A549 (cell line): ENCODE measurements at regions not wholly inside any gene's neighbourhood (a gene's known extent, or its start where the extent isn't known, plus 50 kb on each side); places are given as distances from the start of the nearest gene placed in this dataset.

Experiments
- ATAC-seq, 2 experiments: fragments of 200-7000 bp in 1 of 2; fragments of >200 bp in 1 of 2; cut with Nextera tagmentation in 1 of 2; cut with Tn5 transposase in 1 of 2; 3 replicates each; pipeline versions ENCODE4 v1.8.0 to v1.9.1; 2018 to 2020; ENCODE audit warnings: mild to moderate bottlenecking in 1 of 2, moderate library complexity in 1 of 2
- CTCF ChIA-PET: fragments of 300-600 bp; sonication (Branson Sonifier 250); formaldehyde crosslinking; extraction: SDS; loops from one replicate; lab custom pipeline; 2021; ENCODE audit warnings: antibody characterized with exemption, inconsistent platforms; lab: Yijun Ruan, JAX
- POLR2A ChIA-PET: fragments of 350-600 bp; formaldehyde crosslinking; extraction: SDS; loops from one replicate; lab custom pipeline; 2021; ENCODE audit warnings: antibody characterized with exemption, inconsistent platforms; lab: Yijun Ruan, JAX
- DNase-seq, 2 experiments: peaks; one replicate each; pipeline versions ENCODE4 v3.0.0 to v3.0.0-alpha.2; 2011 to 2016; ENCODE audit warnings: low read depth in 1 of 2, low spot score in 1 of 2
- FAIRE-seq: peaks from 2 replicates; lab custom pipeline; 2011; peaks lifted over from hg19 to GRCh38; lab: Jason Lieb, UNC
- H3K27ac ChIP-seq, 2 experiments: fragments of >200 bp; sonication (Bioruptor Twin); formaldehyde crosslinking; 3 replicates each; pipeline ENCODE4 v1.5.1; 2016 to 2017
- H3K4me1 ChIP-seq: fragments of >200 bp; sonication (Bioruptor Twin); formaldehyde crosslinking; 3 replicates; pipeline ENCODE4 v1.6.1; 2016
- H3K4me2 ChIP-seq: fragments of >200 bp; sonication (Bioruptor Twin); formaldehyde crosslinking; 3 replicates; pipeline ENCODE4 v1.6.1; 2016
- H3K4me3 ChIP-seq: fragments of >200 bp; sonication (Bioruptor Twin); formaldehyde crosslinking; 3 replicates; pipeline ENCODE4 v1.5.1; 2016
- H3K9me3 ChIP-seq: fragments of >200 bp; sonication (Bioruptor Twin); formaldehyde crosslinking; 3 replicates; pipeline ENCODE4 v1.6.1; 2016
- CBX2 ChIP-seq: fragments of 200-600 bp; sonication (generic); IDR thresholded peaks from 2 replicates; pipeline ENCODE4 v1.6.1; 2016; ENCODE audit warnings: low read depth, mild to moderate bottlenecking, borderline replicate concordance
- CTCF ChIP-seq: fragments of >200 bp; sonication (Bioruptor Twin); formaldehyde crosslinking; IDR thresholded peaks from 3 replicates; pipeline ENCODE4 v1.5.1; 2016
- ELK1 ChIP-seq: fragments of 150-350 bp; IDR thresholded peaks from 2 replicates; pipeline ENCODE4 v1.6.1; 2014; ENCODE audit warnings: low read depth, mild to moderate bottlenecking, low read length
- GATA3 ChIP-seq: IDR thresholded peaks from 2 replicates; pipeline ENCODE4 v1.6.1; 2012; ENCODE audit warnings: borderline replicate concordance
- JUNB ChIP-seq: fragments of >200 bp; sonication (Bioruptor Twin); formaldehyde crosslinking; IDR thresholded peaks from 2 replicates; pipeline ENCODE4 v1.6.1; 2016
- KDM1A ChIP-seq: fragments of 200-600 bp; sonication (generic); IDR thresholded peaks from 2 replicates; pipeline ENCODE4 v1.6.1; 2016; ENCODE audit warnings: low read depth, mild to moderate bottlenecking
- MAFK ChIP-seq: fragments of 450-650 bp; IDR thresholded peaks from 2 replicates; pipeline ENCODE4 v1.6.1; 2014; ENCODE audit not compliant: partially characterized antibody
- MAZ ChIP-seq: fragments of 150-350 bp; IDR thresholded peaks from 2 replicates; pipeline ENCODE4 v1.6.1; 2014; ENCODE audit warnings: antibody characterized with exemption, low read depth, low read length, borderline replicate concordance
- POLR2AphosphoS2 ChIP-seq: conservative IDR thresholded peaks from 2 replicates; pipeline ENCODE4 v1.6.1; 2012; ENCODE audit warnings: low read length, improper control_type of control experiment, inconsistent platforms
- REST ChIP-seq: fragments of 200-600 bp; sonication (generic); IDR thresholded peaks from 2 replicates; pipeline ENCODE4 v1.6.1; 2016; ENCODE audit warnings: antibody characterized with exemption, mild to moderate bottlenecking, moderate library complexity
- ZSCAN20 ChIP-seq: fragments of 250-450 bp; sonication (Bioruptor Pico); IDR thresholded peaks from 2 replicates; pipeline ENCODE4 v1.8.0; 2022; ENCODE audit warnings: mild to moderate bottlenecking, moderate library complexity
- WGBS: methylation state at CpG from one replicate; pipeline ENCODE4 v1.1.6; 2017; ENCODE audit errors: missing lambda C conversion rate; 5-methylcytosine and 5-hydroxymethylcytosine counted together
- TF ChIP-seq, protein P1 (sequence below): fragments of 250-450 bp; sonication (Bioruptor Pico); IDR thresholded peaks from 2 replicates; pipeline ENCODE4 v1.5.0; 2020; ENCODE audit warnings: low read depth, mild to moderate bottlenecking, moderate library complexity
- TF ChIP-seq, protein P2 (sequence below): fragments of 250-450 bp; sonication (Bioruptor Pico); IDR thresholded peaks from 2 replicates; pipeline ENCODE4 v1.5.0; 2021; ENCODE audit warnings: mild to moderate bottlenecking, moderate library complexity, borderline replicate concordance

GRCh38 chr15:63442080-63442479 lies 60.4 kb upstream of the CA12 start:
- ATAC-seq = no peak
- FAIRE-seq = no peak

GRCh38 chr15:63444611-63445010 lies 59.8 kb upstream of the USP3 start:
- ChIA-PET POLR2A (no interaction called here), CTCF (interaction anchor here (0.8 to 8.8 kb wide), 6 partner anchors 13 to 165 kb away, joined by 3 to 44 read pairs (median 4); no protein-coding TSS in a partner anchor)

More at GRCh38 chr15:63442080-63442479, 60.4 kb upstream of the CA12 start:
- TF ChIP-seq KDM1A = no peak
- no peak for TF ChIP-seq POLR2AphosphoS2
- TF ChIP-seq, protein P1, sequence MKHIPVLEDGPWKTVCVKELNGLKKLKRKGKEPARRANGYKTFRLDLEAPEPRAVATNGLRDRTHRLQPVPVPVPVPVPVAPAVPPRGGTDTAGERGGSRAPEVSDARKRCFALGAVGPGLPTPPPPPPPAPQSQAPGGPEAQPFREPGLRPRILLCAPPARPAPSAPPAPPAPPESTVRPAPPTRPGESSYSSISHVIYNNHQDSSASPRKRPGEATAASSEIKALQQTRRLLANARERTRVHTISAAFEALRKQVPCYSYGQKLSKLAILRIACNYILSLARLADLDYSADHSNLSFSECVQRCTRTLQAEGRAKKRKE = no peak
- TF ChIP-seq, protein P2, sequence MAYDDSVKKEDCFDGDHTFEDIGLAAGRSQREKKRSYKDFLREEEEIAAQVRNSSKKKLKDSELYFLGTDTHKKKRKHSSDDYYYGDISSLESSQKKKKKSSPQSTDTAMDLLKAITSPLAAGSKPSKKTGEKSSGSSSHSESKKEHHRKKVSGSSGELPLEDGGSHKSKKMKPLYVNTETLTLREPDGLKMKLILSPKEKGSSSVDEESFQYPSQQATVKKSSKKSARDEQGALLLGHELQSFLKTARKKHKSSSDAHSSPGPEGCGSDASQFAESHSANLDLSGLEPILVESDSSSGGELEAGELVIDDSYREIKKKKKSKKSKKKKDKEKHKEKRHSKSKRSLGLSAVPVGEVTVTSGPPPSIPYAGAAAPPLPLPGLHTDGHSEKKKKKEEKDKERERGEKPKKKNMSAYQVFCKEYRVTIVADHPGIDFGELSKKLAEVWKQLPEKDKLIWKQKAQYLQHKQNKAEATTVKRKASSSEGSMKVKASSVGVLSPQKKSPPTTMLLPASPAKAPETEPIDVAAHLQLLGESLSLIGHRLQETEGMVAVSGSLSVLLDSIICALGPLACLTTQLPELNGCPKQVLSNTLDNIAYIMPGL (CRISPR knock-in tag) = no peak
- TF ChIP-seq MAZ = no peak
- TF ChIP-seq ZSCAN20 (CRISPR knock-in tag) = no peak
- no peak for TF ChIP-seq ELK1
- peaks cover 4% of the 10 kb centered on the region for H3K4me1 ChIP-seq
- no peaks in the 10 kb centered on the region for H3K9me3 ChIP-seq
- H3K4me2 ChIP-seq = no peak overlapping the region
- DNase-seq = no peak
- H3K27ac ChIP-seq = no peak overlapping the region
- ChIA-PET CTCF (interaction anchor here (0.9 to 8.8 kb wide), 11 partner anchors 9 to 676 kb away, joined by 3 to 44 read pairs (median 4); partner anchors contain the start of genes CA12 and USP3), POLR2A (interaction anchor here (0.5 kb wide), 1 partner anchor 25 kb away, joined by 3 read pairs; no protein-coding TSS in a partner anchor)
- WGBS = 80% methylated on average over 6 of the region's 6 CpGs
- no peak overlapping the region for H3K4me3 ChIP-seq

More at GRCh38 chr15:63444611-63445010, 59.8 kb upstream of the USP3 start:
- Histone ChIP-seq H3K4me3 (no peak overlapping the region), H3K4me2 (no peak overlapping the region), H3K27ac (peak overlapping the region in 1 of 2 experiments; percentile 35; a peak in 3 of 6 replicates), H3K9me3 (no peaks in the 10 kb centered on the region), H3K4me1 (peaks cover 23% of the 10 kb centered on the region)
- TF ChIP-seq GATA3 (no peak), JUNB (no peak), CBX2 (no peak), CTCF (no peak), REST (no peak), MAFK (peak; percentile 93)
- TF ChIP-seq, protein P2 (CRISPR knock-in tag) = no peak
- peak; percentile 51 for FAIRE-seq
- DNase-seq = no peak
- ATAC-seq = no peak
